Heart left ventricle (tissue), 16 donors: ENCODE measurements at regions not wholly inside any gene's neighbourhood (a gene's known extent, or its start where the extent isn't known, plus 50 kb on each side); places are given as distances from the start of the nearest gene placed in this dataset.
A peak's percentile ranks its signal among the peaks of the same experiment; 100 is the strongest.

Source experiments
- ATAC-seq, 4 donors: fragments of 200-7000 bp; cut with Tn5 transposase; one replicate each; pipeline ENCODE4 v1.9.1; 2020 to 2022; ENCODE audit warnings: moderate library complexity in 4 of 4, mild to moderate bottlenecking in 3 of 4, moderate number of reproducible peaks in 1 of 4
- DNase-seq, 5 donors: peaks; one replicate each; pipeline ENCODE4 v3.0.0-alpha.2; 2020
- H3K27ac ChIP-seq, 12 donors: fragments of 200-600 bp; sonication (generic) in 4 of 12; one replicate each; pipeline versions ENCODE4 v1.5.0 to v1.8.0; 2016 to 2022; ENCODE audit warnings: mild to moderate bottlenecking in 2 of 12
- H3K27me3 ChIP-seq, 9 donors: fragments of 200-600 bp; sonication (generic) in 2 of 9; one replicate each; pipeline versions ENCODE4 v1.5.1 to v1.8.0; 2016 to 2022; ENCODE audit warnings: mild to moderate bottlenecking in 3 of 9
- H3K36me3 ChIP-seq, 9 donors: fragments of 200-600 bp; sonication (generic) in 2 of 9; one replicate each; pipeline versions ENCODE4 v1.5.0 to v1.8.0; 2018 to 2022; ENCODE audit warnings: mild to moderate bottlenecking in 2 of 9
- H3K4me1 ChIP-seq, 12 donors: fragments of 200-600 bp; sonication (generic) in 4 of 12; one replicate each; pipeline versions ENCODE4 v1.5.0 to v1.8.0; 2016 to 2022; ENCODE audit warnings: mild to moderate bottlenecking in 3 of 12
- H3K4me3 ChIP-seq, 12 donors: fragments of 200-600 bp; sonication (generic) in 4 of 12; one replicate each; pipeline versions ENCODE4 v1.5.0 to v1.8.0; 2017 to 2022; ENCODE audit warnings: mild to moderate bottlenecking in 9 of 12, moderate library complexity in 4 of 12
- H3K9me3 ChIP-seq, 12 donors: fragments of 200-600 bp; sonication (generic) in 4 of 12; one replicate each; pipeline versions ENCODE4 v1.5.0 to v1.8.0; 2016 to 2022; ENCODE audit warnings: mild to moderate bottlenecking in 1 of 12
- POLR2A ChIP-seq, 2 donors: fragments of 450-650 bp; IDR thresholded peaks; one replicate each; pipeline ENCODE4 v1.6.1; 2017; ENCODE audit warnings: antibody characterized with exemption in 2 of 2, mild to moderate bottlenecking in 2 of 2, moderate library complexity in 2 of 2
- WGBS, 4 donors: extraction: QIAGEN DNeasy Blood & Tissue Kit in 2 of 4; methylation state at CpG; one replicate each; pipeline versions ENCODE4 v1.1.5 to v1.1.7; 2013 to 2018; 5-methylcytosine and 5-hydroxymethylcytosine counted together
- intact Hi-C, 10 donors: fragments of 100-400 bp; cut with DNase I; formaldehyde crosslinking; loops; one replicate each; pipeline versions ENCODE4 v1.11.1 to v1.14.2; 2022
- TF ChIP-seq, protein P1 (sequence below), 12 donors: fragments of 200-600 bp; sonication (generic) in 4 of 12; IDR thresholded peaks; one replicate each; pipeline versions ENCODE4 v1.5.0 to v1.8.0; 2018 to 2022; ENCODE audit warnings: antibody characterized with exemption in 12 of 12, mild to moderate bottlenecking in 5 of 12
- donor health status: ischemic (EF 13 %, LVEDD 7.1; RV severe dilation, severe dysfunction).
- donor health status: healthy with polysubstance abuse.
- donor health status: DM: no; HTN: yes; CAD: no.
- donor health status: DM: no; HTN: no; CAD: no.
- donor health status: ischemic (EF 25% LVEDD 6.9; RV normal size, moderate dysfunction).
- donor health status: ischemic (EF 25% LVEDD 5.7; RV mildly dilated, moderate dysfunction).
- donor health status: healthy.
- donor health status: DM: yes; HTN: yes; CAD: no.
- donor health status: ischemic (EF 35%, LVEDD 5.7; RV mildly dilated, moderate dysfunction).
- donor health status: nonischemic (EF 11% LVEDD 7.7; RV severe dilation, severe dysfunction).
- donor health status: DM: yes; HTN: yes; CAD: no.
- donor health status: PGD.
- donor health status: ischemic (EF 29% LVEDD 5.4; RV normal size, mild dysfunction).
- donor health status: nonischemic (EF 23%, LVEDD 6.1; RV moderate dilation, normal function).

DNA sequence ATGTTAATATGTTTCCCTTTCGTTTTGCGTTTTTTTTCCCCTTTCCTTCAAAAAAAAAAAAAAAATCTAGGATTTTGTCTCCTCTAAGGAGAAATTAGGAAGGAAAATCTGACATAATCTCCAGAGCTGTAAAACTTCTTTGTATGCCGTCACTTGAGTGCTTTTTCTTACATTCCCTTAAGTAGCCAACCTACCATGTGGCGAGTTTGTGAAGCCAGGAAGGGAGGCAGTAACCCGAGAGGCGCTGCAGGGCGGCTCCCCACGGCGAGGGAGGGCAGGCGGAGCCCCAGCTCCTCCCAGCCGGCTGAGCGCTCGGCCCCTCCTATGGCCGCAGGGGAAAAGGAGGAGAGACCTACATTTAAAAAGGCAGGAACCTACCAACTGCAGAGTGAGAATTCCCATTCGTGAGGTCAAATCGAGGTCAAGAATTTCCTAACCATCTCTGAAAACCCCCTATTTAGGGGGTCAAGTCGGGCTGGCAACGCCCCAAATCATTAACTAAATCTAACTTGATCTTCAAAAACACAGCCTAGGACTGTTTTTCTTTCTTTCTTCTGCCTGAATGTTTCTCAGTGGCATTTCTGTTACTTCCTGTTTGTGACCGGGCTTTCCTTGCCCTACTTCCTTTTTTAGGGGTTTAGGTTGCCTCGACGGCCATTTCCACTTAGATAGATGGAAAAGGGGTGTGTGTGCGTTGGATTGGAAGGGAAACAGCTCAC lies 345.1 kb upstream of the KLF3 start:
- Histone ChIP-seq H3K27ac (peak overlapping the region; percentile 77 to 95 (median 84)), H3K4me3 (peak overlapping the region in 11 of 12 donors; percentile 4 to 49 (median 40)), H3K36me3 (no peaks in the 10 kb centered on the region), H3K4me1 (peaks cover 0 to 51% (median 17%) of the 10 kb centered on the region in 12 donors), H3K27me3 (no peaks in the 10 kb centered on the region), H3K9me3 (no peaks in the 10 kb centered on the region)
- intact Hi-C loops = loop anchor here (1.0 to 10.0 kb wide), 16 partner anchors 127 to 416 kb away; partner anchors contain the start of gene KLF3 (in 1 of the 10)
- 3 to 6% (median 3%) methylated on average over 22 of the region's 22 CpGs for WGBS, 4 donors
- ATAC-seq (peak; percentile 93 to 98 (median 98)), DNase-seq (peak; percentile 90 to 94 (median 94))
- TF ChIP-seq, protein P1, sequence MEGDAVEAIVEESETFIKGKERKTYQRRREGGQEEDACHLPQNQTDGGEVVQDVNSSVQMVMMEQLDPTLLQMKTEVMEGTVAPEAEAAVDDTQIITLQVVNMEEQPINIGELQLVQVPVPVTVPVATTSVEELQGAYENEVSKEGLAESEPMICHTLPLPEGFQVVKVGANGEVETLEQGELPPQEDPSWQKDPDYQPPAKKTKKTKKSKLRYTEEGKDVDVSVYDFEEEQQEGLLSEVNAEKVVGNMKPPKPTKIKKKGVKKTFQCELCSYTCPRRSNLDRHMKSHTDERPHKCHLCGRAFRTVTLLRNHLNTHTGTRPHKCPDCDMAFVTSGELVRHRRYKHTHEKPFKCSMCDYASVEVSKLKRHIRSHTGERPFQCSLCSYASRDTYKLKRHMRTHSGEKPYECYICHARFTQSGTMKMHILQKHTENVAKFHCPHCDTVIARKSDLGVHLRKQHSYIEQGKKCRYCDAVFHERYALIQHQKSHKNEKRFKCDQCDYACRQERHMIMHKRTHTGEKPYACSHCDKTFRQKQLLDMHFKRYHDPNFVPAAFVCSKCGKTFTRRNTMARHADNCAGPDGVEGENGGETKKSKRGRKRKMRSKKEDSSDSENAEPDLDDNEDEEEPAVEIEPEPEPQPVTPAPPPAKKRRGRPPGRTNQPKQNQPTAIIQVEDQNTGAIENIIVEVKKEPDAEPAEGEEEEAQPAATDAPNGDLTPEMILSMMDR (IDR thresholded peaks at IDR 0.05) = peak in 3 of 12 donors; percentile 5 to 39 (median 14)
- no peak for TF ChIP-seq POLR2A (IDR thresholded peaks at IDR 0.05)

DNA sequence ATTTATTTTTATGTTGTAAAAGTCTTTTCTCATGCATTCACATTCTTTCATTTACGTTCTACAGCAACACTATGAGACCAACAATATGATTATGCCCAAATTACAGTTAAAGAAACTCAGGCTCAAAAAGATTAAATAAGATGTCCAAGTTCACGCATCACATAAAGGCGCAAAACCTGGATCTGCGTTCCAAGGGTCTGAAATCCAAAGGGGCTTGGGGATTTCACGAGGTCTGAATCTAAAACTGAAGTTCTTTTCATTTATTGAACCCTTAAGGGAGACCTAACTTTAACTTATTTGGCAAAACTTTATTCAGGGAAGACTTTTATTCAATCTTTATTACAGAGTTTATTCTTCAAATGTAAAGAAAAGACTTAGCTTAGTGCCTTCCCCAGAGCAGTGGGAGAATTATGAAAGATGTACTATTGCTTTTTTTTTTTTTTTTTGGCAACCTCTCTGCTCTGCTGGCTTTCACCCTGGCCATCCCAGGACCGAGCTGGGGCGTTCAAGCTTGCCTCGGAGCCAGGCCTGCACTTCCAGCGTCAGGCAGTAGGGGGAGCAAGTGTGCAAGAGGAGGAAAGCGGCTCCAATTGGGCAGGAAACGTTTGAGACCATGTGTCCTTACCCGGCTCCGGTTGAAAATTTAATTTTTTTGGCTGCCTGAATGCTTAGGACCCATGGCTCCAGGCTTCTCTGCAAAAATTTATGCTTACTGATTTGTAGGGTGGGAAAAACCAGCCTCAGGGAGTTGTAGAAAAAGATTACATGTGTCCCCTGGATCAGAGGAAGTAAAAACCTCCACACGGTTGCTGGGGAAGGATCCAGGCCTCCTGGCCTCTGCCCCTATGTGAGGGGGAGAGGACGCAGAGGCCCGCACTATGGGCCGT lies 344.3 kb upstream of the KLF3 start:
- intact Hi-C loops = loop anchor here (1.0 to 10.0 kb wide), 25 partner anchors 127 to 415 kb away; partner anchors contain the start of gene KLF3 (in 1 of the 10)
- WGBS, 4 donors = 22 to 24% (median 22%) methylated on average over 17 of the region's 17 CpGs

DNA sequence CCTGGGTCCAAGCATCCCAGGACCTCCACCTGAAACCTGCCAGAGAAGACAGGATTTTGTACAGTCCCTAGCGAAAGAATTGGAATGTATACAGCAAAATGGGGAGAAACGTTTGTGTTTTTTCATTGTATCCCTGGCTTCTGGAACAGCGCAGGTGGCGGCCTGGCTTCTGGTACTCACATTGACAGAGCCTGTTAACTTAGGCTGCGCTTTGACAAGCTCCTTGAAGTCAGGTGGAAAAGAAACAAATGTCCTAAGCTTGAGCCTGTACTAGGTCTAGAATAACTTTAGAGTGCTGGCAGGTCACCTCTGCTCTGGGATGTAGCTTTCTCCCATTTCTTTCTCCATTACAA lies 343.7 kb upstream of the KLF3 start:
- WGBS, 4 donors = 79 to 92% (median 84%) methylated on average over 5 of the region's 5 CpGs
- DNase-seq (no peak), ATAC-seq (no peak)
- Histone ChIP-seq H3K4me3 (no peak overlapping the region), H3K4me1 (peaks cover 0 to 46% (median 17%) of the 10 kb centered on the region in 12 donors), H3K9me3 (no peaks in the 10 kb centered on the region), H3K27me3 (no peaks in the 10 kb centered on the region), H3K27ac (peak overlapping the region in 11 of 12 donors; percentile 22 to 95 (median 84)), H3K36me3 (no peaks in the 10 kb centered on the region)
- TF ChIP-seq, protein P1 (IDR thresholded peaks at IDR 0.05) = no peak
- TF ChIP-seq POLR2A (IDR thresholded peaks at IDR 0.05) = no peak
- intact Hi-C loops = loop anchor here in 8 of 10 donors (1.0 to 10.0 kb wide), 13 partner anchors 138 to 412 kb away; no protein-coding TSS in a partner anchor

More for the DNA sequence above, 344.3 kb upstream of the KLF3 start:
- no peaks in the 10 kb centered on the region for H3K9me3 ChIP-seq
- H3K36me3 ChIP-seq = no peaks in the 10 kb centered on the region
- no peaks in the 10 kb centered on the region for H3K27me3 ChIP-seq
- H3K4me3 ChIP-seq = peak overlapping the region in 11 of 12 donors; percentile 4 to 49 (median 40)
- H3K4me1 ChIP-seq = peaks cover 0 to 46% (median 17%) of the 10 kb centered on the region in 12 donors
- TF ChIP-seq POLR2A (IDR thresholded peaks at IDR 0.05) = no peak
- TF ChIP-seq, protein P1 (IDR thresholded peaks at IDR 0.05) = peak; percentile 97 to 99 (median 98)
- ATAC-seq (peak; percentile 80 to 87 (median 82)), DNase-seq (peak; percentile 92 to 96 (median 93))
- H3K27ac ChIP-seq = peak overlapping the region; percentile 77 to 95 (median 84)
